ENCODE measurements at regions not wholly inside any gene's neighbourhood (a gene's known extent, or its start where the extent isn't known, plus 50 kb on each side); places are given as distances from the start of the nearest gene placed in this dataset.
"Not testable (repeated sequence)": the region's sequence is repeated elsewhere in the genome, so short reads cannot be mapped to it uniquely, and the experiment has no call there.

- DNase-seq: no peak
These were observed 101.9 kb downstream of the PLK2 start for GRCh38 chr5:58357799-58358500.

GRCh38 chr5:58357121-58357520 lies 102.8 kb downstream of the PLK2 start:
- DNase-seq: no peak

GRCh38 chr5:58356662-58357061 lies 103.2 kb downstream of the PLK2 start:
- no peak for DNase-seq

- no peak for DNase-seq
These were observed 105.1 kb downstream of the PLK2 start for GRCh38 chr5:58354827-58355226.

- DNase-seq: no peak
These were observed 105.9 kb downstream of the PLK2 start for GRCh38 chr5:58353992-58354391.

DNA sequence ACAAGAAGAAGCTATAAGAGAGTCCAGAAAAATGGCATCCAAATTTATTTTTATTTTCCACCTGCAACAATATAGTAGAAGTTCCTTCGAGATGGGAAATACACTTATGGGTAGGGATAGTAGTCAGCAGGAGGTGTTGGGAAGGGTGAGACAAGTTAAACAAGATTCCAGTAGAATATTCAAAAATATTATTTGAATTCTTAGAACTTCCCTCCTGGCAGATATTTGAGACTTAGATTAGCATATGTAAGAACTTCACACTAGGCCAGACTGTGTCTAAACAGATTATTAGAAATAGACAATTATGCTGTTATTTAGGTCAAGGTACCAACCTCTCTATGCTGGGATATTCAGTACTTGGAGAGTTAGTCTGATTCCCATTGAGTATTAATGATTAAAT lies 108.7 kb downstream of the PLK2 start:
- DNase-seq: no peak

DNA sequence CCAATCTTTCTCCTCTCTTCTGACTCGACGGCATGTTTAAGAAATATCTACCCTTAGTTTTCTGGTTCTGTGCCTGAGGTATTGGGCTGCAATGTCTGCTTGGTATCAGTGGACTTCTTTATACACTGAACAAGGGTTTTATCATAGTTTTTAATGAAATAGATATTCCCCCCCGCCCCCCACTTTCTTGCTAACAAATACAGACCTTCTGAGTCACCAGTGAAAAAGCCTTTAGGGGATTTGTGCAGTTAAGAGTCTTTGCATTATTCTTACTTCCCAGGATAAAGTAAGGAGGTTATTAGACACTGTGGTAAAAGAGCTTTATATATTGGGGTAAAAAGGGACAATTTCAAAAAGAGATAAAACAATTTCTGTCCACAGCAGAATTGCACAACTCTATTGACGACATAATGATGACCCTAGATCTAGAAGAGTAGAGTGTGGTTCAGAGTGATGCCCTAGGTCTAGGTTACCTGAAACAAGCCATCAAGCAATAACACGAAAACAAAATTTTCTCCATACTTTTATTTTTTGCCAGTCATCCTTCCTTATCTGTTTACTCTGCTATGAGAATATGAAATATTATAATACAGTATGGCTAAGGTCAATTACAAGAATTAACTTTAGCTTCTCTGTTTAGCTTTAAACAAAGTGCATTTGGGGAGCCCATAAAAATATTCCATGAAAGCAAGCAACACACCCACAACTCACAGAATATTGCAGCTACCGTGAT lies 110.7 kb downstream of the PLK2 start:
- no peak for DNase-seq

DNA sequence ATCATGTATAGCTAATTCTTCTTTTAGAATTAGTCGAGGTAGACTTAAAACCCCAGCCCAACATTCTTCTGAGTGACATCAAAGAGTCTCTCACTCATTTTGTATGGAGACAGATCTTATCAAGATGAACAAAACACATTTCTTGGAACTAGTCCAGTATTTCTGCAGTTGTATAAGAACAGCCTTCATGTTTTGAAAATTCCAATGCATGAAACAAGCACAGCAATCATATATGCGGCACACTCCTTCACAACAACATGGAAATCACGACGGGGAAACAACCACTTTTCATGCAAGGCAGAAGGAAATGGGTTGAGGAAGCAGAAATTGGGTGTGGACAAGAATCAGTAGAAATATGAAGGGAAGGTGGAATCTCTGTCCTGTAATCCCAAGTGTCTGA lies 113.8 kb downstream of the PLK2 start:
- no peak for DNase-seq

- DNase-seq: no peak
These were observed 118.4 kb downstream of the PLK2 start for GRCh38 chr5:58341476-58341875.

DNA sequence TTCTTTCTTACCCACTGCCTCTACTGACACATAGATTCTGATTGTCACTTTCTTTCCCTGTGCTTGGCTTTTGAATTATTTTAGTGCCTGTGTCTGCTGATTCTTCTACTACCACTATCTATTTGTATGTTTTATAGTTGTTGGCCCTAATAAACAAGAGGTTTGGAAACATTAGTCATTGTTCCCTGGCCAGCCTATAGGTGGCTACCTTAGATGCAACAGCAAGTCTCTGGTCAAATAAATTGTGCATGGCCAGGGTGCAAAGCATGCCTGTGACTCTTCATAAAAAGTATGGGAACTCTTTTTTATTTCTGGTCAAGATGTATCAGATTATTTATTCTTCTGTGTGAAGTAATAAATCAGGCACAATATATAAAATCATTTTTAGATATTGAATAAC lies 124.4 kb downstream of the PLK2 start:
- DNase-seq: no peak

- no peak for DNase-seq
These were observed 125.9 kb downstream of the PLK2 start for GRCh38 chr5:58334035-58334434.

DNA sequence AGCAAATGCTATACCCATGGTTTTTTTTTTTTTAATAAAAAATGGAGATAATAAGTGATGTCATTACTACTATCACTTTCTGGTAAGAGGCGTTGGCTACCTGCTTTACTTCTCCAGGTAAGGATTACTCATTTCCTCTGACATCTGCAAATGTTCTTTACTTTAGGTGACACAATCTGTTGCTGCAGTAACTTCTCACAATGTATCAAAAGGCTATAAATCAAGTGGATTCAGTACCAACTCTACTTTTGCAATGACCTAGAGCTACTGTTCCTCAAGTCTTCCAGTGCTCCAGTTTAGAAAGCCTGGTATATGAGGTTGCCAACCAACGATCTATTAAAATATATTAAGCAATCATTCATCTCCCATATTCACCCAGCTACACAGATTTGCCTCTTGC lies 129.1 kb downstream of the PLK2 start:
- no peak for DNase-seq

GRCh38 chr5:58327289-58327688 lies 132.6 kb downstream of the PLK2 start:
- DNase-seq: no peak

DNA sequence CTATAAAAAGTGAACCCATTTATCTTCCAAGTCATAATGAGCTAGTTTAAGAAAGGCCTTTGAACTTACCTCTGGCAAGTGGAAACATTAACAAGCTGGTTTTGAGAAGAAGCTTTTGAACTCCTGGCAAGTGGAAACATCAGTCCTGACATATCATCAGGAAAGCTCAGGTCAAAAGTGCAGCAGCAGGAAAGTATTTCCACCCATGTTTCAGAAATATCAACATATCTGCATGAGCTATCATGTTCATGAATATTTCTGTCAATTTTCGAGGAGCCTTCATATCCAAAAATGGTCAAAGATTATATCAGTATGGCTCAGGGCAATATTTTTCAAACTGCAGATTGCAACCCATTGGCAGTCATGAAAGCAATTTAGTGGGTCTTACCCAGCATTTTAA lies 133.9 kb downstream of the PLK2 start:
- no peak for DNase-seq

GRCh38 chr5:58322453-58322852 lies 137.4 kb downstream of the PLK2 start:
- DNase-seq: peak in 1 of 3 donors; percentile 7

DNA sequence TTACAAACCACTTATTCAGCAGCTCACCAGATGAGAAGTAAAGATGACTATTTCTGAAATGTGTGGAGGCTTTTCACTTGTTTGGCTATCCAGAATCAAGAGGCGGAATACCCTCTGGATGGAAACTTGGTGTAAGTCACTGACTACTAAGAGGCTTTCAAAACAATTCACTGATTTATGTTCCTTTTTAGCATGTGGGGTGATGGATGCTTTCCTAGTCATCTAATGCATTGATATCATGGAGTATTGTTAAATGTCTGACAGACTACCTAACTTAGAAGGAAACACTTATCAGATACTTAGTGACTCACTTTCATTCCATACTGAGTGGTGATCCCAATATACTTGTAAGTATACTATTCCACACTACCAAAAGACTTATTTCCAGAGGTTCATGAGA lies 141.4 kb downstream of the PLK2 start:
- DNase-seq: peak in 1 of 3 donors; percentile 21

GRCh38 chr5:58317808-58318207 lies 142.1 kb downstream of the PLK2 start:
- no peak for DNase-seq

GRCh38 chr5:58317009-58317408 lies 142.9 kb downstream of the PLK2 start:
- no peak for DNase-seq

- DNase-seq: no peak
These were observed 144.1 kb downstream of the PLK2 start for GRCh38 chr5:58315794-58316193.

DNA sequence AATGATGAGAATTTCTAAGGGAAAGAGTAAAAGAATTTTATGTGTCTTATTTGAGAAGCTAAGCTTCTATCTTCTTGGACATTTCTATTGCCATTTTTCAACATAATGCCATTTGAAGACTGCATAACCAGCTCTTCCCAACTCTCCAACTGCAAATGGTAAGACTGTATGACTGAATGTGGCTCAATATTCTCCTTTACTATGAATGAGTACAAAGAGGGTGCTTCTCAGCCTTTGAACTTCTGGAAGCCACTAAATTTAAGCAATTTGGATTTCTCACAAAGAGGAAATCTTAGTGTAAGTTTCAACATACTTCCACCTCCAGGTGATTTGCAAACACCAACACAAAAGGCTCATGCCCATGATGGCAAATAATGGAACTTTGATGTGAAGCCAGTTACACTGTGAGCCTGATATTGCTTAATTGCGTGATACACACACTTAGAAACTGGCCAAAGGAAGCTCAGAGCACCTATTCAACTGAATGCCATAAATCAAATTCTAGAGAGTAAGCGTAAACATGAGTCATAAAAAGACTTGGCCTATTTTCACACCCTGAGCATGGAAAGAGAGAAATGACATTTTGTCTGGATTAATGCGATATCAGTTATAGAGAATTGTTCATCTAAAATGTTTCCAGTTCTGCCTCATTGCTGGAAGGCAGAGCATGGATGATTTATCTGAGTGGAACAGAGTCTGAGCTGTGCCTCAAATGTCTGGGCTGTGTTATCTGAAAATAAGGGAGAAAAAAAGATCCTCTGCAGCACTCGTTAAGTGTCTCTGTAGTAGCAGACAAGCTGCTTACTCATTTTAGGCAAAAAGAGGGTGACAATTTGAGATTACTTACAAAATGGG lies 145.3 kb downstream of the PLK2 start:
- no peak for DNase-seq

- DNase-seq: no peak
These were observed 147.6 kb downstream of the PLK2 start for GRCh38 chr5:58312299-58312698.

DNA sequence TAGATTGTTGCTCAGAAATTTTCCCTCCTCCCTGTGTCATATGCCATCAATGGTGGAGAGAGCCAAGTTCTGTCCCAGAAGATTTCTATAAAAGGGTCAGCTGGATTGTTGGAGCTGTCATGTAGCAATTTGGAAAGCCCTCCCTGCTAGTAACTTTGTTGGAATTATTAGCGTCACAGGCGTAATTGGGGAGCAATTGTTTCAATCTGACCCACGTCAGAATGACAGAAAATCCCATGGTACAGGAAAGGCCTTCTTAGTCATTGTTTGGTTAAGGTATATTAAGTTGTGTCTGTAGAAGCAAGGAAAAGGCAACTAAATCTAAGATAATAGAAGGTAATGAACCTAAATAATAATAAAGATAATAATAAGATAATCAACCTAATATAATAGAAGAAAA lies 148.4 kb downstream of the PLK2 start:
- DNase-seq: no peak

DNA sequence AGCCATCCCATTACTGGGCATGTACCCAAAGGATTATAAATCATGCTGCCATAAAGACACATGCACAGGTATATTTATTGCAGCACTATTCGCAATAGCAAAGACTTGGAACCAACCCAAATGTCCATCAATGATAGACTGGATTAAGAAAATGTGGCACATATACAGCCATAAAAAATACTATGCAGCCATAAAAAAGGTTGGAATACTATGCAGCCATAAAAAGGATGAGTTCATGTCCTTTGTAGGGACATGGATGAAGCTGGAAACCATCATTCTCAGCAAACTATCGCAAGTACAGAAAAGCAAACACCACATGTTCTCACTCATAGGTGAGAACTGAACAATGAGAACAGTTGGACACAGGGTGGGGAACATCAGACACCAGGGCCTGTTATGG lies 151.5 kb downstream of the PLK2 start:
- DNase-seq: not testable (repeated sequence)

Measured in muscle of back (tissue), 3 donors.